Forelimb muscle (tissue), 1 donor: ENCODE measurements at regions not wholly inside any gene's neighbourhood (a gene's known extent, or its start where the extent isn't known, plus 50 kb on each side); places are given as distances from the start of the nearest gene placed in this dataset.

Experiments used
- DNase-seq: peaks from one replicate; pipeline ENCODE4 v3.0.0-alpha.2; 2013; ENCODE audit warnings: low read depth

DNA sequence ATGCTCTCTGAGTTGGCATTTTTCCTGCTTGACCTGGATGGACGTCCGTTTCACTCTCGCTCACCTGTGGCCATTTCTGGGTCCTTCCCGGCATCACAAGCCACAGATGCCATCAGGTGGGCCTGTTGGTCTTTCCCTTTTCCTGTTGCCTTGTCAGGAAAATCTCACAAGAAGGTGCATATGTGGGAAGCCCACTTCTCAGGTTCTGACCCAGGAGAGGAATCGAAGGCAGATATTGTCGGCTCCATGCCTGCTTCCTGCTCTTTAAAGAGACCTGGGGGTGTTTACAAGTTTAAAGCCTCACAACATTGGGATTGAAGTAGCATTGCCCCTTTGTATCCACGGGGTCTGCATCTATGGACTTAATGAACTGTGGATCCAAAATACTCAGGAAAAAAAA lies 357.9 kb downstream of the RPS24 start:
- DNase-seq: no peak

DNA sequence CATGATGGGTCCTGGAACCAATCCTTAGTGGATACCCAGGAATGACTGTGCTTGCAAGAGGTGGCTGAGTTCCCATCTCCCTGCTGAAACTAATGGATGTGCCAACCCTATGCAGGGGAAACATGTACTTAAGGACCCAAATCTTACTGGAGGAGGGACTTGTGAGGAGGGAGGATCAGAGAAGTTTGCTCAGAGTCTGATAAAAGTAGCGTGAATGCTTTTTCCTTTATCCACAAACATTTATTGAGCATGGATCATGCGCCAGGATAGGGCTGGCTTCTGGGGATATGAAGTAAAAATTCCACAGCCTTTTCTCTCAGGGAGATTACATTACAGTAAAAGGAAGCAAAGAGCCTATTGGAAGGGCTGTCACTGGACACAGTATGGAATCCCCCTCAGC lies 358.5 kb downstream of the RPS24 start:
- no peak for DNase-seq

DNA sequence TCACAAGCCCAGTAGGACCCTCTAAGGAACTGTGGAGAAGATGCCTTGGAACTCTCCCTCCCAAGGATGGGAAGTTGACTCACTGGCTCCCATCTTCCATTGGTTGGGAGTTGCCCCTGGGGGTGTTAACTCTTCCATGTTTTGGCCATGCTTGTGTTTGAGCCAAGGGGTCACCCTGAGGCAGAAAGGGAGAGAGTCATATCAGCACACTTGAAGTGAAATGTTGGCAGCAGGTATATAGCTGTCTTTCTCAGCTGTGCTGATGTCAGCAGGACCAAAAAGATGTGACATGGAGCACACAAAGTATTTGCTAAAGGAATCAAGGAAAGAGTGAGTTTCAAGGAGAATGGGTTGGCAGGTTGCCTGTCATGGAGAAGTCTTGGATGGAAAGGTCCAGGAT lies 359.4 kb downstream of the RPS24 start:
- no peak for DNase-seq

GRCh38 chr10:78394047-78394446 lies 360.4 kb downstream of the RPS24 start:
- DNase-seq: no peak

DNA sequence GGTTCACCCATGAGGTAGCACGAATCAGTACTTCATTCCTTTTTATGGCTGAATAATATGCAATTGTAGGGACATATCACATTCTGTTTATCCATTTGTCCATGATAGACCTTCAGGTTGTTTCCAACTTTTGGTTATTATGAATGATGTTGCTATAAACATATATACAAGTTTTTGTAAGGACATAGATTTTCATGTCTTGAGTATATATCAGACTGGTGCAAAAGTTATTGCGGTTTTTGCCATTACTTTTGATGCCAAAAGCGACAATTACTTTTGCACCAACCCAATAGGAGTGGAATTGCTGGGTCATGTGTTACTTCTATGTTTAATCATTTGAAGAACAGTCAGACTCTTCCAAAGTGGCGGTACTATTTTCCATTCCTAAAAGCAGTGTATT lies 361.5 kb downstream of the RPS24 start:
- DNase-seq: no peak

DNA sequence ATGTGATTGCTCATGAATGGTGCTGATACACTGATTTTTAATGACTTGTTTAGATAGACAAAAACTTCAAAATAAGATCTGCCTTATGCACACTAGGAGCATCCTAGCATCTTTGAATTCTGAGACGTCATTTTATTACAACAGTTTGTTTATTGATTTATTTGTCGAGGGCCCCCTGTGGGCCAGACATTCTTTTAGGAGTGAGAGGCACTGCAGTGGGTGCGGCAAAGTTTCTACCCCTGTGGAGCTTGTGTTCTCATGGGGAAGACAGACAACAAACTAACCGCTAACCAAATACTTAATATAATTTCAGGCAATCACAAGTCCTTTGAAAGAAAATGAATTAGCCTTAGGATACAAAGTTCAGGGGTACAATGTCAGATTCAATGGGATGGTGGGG lies 363.1 kb downstream of the RPS24 start:
- DNase-seq: no peak

DNA sequence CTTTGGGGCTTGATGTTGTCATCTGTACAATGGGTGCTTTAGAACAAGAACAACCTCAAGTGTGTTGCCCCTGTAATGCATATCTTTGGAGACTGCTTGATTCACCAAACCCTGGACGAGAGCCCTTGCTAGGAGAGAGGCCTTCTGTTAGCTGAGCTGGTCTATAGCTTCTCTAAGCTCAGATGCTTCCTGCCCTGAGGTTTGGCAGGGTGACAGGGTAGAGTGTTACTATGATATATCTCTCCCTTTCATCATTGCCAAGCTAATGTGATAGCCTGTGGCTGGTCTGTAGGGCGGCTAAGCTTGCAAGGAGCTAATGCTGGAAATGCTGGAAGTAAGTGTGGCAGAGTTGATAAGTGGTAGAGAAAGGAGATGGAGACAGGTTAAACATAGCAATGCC lies 364.1 kb downstream of the RPS24 start:
- DNase-seq: no peak

GRCh38 chr10:78398382-78398781 lies 364.7 kb downstream of the RPS24 start:
- DNase-seq: no peak

GRCh38 chr10:78401624-78402367 lies 368.1 kb downstream of the RPS24 start:
- no peak for DNase-seq

DNA sequence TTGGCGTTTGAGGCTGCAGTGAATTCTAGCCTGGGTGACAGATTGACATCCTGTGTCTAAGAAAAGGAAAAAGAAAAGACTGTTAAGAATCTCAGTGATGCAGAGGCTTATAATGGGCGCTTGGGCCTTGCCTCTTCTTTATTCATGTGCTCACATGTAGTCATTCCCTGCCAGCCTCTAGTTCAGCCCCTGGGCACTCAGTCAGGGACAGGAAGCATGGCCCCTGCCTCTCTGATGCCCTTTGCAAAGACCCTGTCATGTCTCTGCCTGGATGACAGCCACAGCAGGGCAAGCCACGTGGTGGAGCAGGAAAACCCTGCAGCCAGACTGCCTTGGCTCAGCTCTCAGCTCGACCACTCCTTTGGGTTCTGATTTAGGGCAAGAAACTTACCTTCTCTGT lies 368.9 kb downstream of the RPS24 start:
- no peak for DNase-seq

- no peak for DNase-seq
Observed at GRCh38 chr10:78403781-78404180, 370.1 kb downstream of the RPS24 start.

GRCh38 chr10:78404296-78404695 lies 370.6 kb downstream of the RPS24 start:
- no peak for DNase-seq

- DNase-seq: no peak
Observed at GRCh38 chr10:78405231-78405630, 371.6 kb downstream of the RPS24 start.

DNA sequence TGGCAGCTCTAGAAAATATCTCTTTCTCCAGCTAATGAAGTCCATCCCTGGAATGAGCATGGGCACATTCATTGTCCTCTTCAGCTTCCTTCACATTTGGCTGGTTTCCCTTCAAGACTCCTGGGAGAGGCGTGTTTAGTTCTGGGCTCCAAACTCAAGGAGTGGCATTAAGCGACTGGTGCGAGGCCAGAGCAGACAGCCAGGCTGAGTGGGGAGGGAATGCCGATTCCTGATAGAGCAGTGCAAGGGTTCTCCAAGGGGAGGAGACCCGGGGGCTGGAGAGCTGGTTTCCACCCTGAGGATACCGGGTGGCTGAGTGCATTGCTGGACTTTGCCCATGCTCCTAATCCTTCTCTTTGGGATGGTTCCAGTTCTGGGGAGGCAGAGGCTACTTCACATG lies 372.1 kb downstream of the RPS24 start:
- no peak for DNase-seq

DNA sequence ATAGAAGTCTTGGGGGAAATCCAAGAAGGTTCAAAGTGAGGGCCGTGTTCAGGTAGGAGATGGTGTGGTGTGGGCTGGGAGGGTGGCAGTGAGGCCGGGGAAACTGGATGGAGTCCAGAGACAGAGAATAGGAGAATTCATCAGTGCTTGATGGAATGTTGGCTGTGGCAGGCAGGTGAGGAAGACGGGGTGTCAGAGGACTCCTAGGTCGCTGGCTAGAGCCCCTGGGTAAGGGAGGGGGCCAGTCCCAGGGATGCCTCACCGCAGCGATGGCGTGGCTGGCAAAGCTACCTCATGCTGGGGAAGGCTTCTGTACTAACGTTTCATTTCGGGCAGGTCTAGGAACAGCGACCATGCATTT lies 373.0 kb downstream of the RPS24 start:
- DNase-seq: no peak

DNA sequence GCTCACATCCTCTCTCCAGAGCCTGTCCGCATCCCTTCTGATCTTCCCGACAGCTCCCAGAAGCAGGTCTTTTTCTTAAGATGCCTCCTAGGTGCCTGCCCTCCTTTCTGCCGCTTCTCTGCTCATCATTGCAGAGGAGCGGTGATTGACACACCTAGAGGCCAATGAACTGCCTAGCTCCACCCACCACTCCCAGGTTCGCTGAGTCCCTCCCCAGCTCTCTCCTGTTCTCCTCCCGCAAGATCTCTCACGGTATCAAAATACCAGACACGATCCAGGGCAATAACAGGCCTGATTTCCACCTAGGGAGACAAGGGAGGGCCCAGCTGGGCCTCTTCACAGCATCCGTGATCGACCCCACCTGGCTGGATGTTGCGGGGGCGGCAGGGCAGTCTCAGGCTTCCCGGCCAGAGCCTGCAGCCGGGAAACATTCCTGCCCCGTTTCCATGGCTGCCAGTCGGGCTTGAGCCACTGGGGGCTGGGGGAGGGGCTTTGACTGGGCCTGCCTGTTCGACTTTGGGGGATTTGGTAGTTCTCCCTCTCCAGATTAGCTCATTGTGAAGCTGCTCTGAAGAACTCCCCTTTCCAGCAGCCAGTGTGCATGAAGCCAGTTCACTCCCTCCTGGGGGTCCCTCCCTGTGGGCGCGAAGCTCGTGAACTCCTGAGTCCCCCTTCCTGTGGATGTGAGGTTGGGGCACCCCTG lies 373.5 kb downstream of the RPS24 start:
- peak; percentile 61 for DNase-seq

GRCh38 chr10:78407966-78408365 lies 374.3 kb downstream of the RPS24 start:
- DNase-seq: no peak

DNA sequence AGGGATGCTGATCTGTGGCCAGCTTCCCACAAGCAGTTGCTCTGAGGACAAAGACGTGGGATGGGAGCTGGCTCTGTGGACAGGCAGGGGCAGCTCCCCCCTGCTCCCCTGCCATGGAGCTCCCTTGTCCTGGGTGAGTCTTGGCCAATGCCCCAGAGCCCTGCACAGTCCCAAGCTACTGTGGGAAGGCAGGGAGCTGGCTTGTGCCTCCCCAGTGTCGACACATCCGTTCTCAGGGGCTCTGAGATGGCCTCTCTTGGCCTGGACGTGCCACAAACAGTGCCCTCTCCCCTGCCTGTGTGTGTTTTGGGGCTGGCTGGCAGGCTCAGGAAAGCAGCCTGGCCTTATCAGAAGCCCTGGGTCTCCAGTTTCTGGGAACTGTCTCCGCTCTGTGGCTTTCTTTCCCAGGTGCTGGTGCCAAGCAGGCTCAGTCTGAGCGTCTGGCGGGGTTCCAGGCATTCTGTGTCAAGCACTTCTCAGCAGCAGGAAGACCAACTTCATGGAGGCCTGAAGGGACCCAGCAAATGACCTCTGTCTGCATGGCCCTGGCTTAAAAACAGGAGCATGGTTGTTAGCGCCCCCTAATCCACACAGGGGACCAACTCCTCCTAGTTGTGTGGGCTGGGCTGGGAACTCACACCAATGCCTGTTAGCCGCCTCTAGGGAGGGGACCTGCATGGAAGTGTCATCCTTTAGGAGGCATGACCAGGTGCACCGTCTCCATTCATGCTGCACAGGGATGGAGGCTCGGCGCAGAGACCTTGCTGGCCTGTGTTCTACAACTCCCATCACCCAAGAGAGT lies 375.2 kb downstream of the RPS24 start:
- no peak for DNase-seq

GRCh38 chr10:78410046-78410965 lies 376.6 kb downstream of the RPS24 start:
- no peak for DNase-seq

DNA sequence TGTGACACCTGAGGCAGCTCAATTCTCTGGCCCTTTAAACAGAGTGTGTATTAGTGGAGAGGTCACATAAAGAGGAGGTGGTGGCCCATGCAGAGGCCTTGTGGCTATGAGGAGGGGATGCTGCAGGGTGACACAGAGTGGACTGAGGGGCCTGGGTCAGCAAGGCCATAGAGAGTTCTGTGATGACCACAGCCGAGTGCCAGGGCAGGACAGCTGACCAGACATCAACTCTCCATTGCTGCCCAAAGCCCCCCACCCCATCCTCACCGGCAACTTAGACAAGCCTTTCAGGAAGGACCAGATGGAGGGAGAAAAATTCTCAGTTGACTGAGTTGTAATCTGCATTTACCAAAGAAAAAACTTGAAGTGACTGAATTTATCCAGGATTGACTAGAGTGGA lies 378.1 kb downstream of the RPS24 start:
- DNase-seq: no peak

- no peak for DNase-seq
Observed at GRCh38 chr10:78412605-78413004, 378.9 kb downstream of the RPS24 start.
